ENCODE measurements at regions not wholly inside any gene's neighbourhood (a gene's known extent, or its start where the extent isn't known, plus 50 kb on each side); places are given as distances from the start of the nearest gene placed in this dataset.

DNA sequence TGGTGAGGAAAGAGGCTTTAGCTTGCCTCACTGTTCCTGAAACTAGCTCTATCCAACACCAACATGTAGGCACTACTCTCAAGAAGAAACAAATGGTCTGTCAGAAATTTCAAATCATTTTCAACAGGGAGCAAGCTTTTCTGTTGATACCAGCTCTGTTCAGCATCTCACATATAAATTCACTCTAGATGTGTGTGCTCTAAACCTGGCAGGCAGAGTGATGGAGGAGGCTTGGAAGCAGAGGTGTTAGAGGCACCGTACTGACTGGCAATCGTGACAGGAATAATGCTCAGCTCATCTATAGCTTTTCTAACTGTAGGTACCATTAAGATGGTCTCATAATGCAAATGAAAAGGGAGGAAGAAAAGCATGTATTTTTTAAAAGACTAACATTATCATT, 597.2 kb upstream of the NECTIN3 start:
- no peak for ATAC-seq
- POLR2A ChIA-PET = no interaction called here
- H3K36me3 ChIP-seq (ENCODE audit: control insufficient read depth, insufficient read depth, low read length) = no peaks in the 10 kb centered on the region
- H3K9me1 ChIP-seq (ENCODE audit: control insufficient read depth, insufficient read depth, low read length) = no peaks in the 10 kb centered on the region
- no peak overlapping the region for H3K9ac ChIP-seq (ENCODE audit: insufficient read depth in 1 of 2, low read depth in 2 of 2, low read length in 2 of 2)
- no peak overlapping the region for H3K4me2 ChIP-seq (ENCODE audit: insufficient read depth, low read length)
- in situ Hi-C loops (cut with MboI) = no loop called here
- no peaks in the 10 kb centered on the region for H4K20me1 ChIP-seq (replicated peaks; ENCODE audit: control insufficient read depth, insufficient read depth, low read length)
- no peak overlapping the region for H2AFZ ChIP-seq (ENCODE audit: low read depth, low read length)
- WGBS (ENCODE audit: insufficient coverage, low coverage, missing lambda C conversion rate) = 15% methylated on average over 2 of the region's 2 CpGs
- no peak overlapping the region for H3K27ac ChIP-seq (ENCODE audit: extremely low read depth, low read depth, low read length)
- BruUV-seq (replicated peaks) = no TSS peak
- TF ChIP-seq PURB (CRISPR knock-in tag; IDR thresholded peaks at IDR 0.05; ENCODE audit: low read depth) (no peak), MECOM (CRISPR knock-in tag; IDR thresholded peaks at IDR 0.05) (no peak), ETV6 (IDR thresholded peaks at IDR 0.05; ENCODE audit: borderline replicate concordance in 1 of 2, low read depth in 2 of 2, low read length in 1 of 2) (no peak), ETV6 (CRISPR knock-in tag; IDR thresholded peaks at IDR 0.05; ENCODE audit: borderline replicate concordance) (no peak), CBFA2T3 (IDR thresholded peaks at IDR 0.05) (no peak), YY1 (IDR thresholded peaks at IDR 0.05; ENCODE audit: borderline replicate concordance in 1 of 3, control insufficient read depth in 1 of 3, extremely low read depth in 1 of 3, insufficient read depth in 3 of 3, insufficient read length in 1 of 3, insufficient replicate concordance in 2 of 3, low read depth in 1 of 3, low read length in 2 of 3) (no peak), U2AF2 (optimal IDR thresholded peaks at IDR 0.05; ENCODE audit: low read depth, low read length) (no peak), BCOR (IDR thresholded peaks at IDR 0.05) (no peak)
- TF ChIP-seq, protein P1, sequence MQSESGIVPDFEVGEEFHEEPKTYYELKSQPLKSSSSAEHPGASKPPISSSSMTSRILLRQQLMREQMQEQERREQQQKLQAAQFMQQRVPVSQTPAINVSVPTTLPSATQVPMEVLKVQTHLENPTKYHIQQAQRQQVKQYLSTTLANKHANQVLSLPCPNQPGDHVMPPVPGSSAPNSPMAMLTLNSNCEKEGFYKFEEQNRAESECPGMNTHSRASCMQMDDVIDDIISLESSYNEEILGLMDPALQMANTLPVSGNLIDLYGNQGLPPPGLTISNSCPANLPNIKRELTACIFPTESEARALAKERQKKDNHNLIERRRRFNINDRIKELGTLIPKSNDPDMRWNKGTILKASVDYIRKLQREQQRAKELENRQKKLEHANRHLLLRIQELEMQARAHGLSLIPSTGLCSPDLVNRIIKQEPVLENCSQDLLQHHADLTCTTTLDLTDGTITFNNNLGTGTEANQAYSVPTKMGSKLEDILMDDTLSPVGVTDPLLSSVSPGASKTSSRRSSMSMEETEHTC (IDR thresholded peaks at IDR 0.05) = no peak
- TF ChIP-seq, protein P2, sequence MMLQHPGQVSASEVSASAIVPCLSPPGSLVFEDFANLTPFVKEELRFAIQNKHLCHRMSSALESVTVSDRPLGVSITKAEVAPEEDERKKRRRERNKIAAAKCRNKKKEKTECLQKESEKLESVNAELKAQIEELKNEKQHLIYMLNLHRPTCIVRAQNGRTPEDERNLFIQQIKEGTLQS (IDR thresholded peaks at IDR 0.05) = no peak
- TF ChIP-seq, protein P2 (CRISPR knock-in tag; conservative IDR thresholded peaks at IDR 0.05) = no peak
- intact Hi-C loops (cut with micrococcal nuclease) = no loop called here
- H3K9me3 ChIP-seq (replicated peaks; ENCODE audit: control insufficient read depth, insufficient read depth, low read depth, low read length) = no peaks in the 10 kb centered on the region
- no peak for DNase-seq (ENCODE audit: extremely low read depth in 1 of 4, low spot score in 3 of 4)
- no peak overlapping the region for H3K4me3 ChIP-seq
- H3K27me3 ChIP-seq (ENCODE audit: control insufficient read depth in 2 of 2, insufficient read depth in 2 of 2, low read length in 2 of 2) = no peaks in the 10 kb centered on the region
- no peaks in the 10 kb centered on the region for H3K79me2 ChIP-seq (ENCODE audit: control insufficient read depth, insufficient read depth, low read length)
- H3K4me1 ChIP-seq (replicated peaks in 1 of 2; ENCODE audit: control insufficient read depth in 2 of 2, insufficient read depth in 2 of 2, low read length in 2 of 2) = no peaks in the 10 kb centered on the region
- CTCF ChIA-PET (ENCODE audit: low intra/inter-chr PET ratio) = no interaction called here
- FAIRE-seq = no peak

Measured in K562 (cell line).